ENCODE measurements at regions not wholly inside any gene's neighbourhood (a gene's known extent, or its start where the extent isn't known, plus 50 kb on each side); places are given as distances from the start of the nearest gene placed in this dataset.

GRCh38 chr14:83257466-83258439 lies 1724.1 kb upstream of the SEL1L start:
- no peak overlapping the region for H3K27ac ChIP-seq
- no peak for TF ChIP-seq ZFX (IDR thresholded peaks at IDR 0.05; ENCODE audit: borderline replicate concordance)
- TF ChIP-seq, protein P1, sequence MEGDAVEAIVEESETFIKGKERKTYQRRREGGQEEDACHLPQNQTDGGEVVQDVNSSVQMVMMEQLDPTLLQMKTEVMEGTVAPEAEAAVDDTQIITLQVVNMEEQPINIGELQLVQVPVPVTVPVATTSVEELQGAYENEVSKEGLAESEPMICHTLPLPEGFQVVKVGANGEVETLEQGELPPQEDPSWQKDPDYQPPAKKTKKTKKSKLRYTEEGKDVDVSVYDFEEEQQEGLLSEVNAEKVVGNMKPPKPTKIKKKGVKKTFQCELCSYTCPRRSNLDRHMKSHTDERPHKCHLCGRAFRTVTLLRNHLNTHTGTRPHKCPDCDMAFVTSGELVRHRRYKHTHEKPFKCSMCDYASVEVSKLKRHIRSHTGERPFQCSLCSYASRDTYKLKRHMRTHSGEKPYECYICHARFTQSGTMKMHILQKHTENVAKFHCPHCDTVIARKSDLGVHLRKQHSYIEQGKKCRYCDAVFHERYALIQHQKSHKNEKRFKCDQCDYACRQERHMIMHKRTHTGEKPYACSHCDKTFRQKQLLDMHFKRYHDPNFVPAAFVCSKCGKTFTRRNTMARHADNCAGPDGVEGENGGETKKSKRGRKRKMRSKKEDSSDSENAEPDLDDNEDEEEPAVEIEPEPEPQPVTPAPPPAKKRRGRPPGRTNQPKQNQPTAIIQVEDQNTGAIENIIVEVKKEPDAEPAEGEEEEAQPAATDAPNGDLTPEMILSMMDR (IDR thresholded peaks at IDR 0.05): no peak

DNA sequence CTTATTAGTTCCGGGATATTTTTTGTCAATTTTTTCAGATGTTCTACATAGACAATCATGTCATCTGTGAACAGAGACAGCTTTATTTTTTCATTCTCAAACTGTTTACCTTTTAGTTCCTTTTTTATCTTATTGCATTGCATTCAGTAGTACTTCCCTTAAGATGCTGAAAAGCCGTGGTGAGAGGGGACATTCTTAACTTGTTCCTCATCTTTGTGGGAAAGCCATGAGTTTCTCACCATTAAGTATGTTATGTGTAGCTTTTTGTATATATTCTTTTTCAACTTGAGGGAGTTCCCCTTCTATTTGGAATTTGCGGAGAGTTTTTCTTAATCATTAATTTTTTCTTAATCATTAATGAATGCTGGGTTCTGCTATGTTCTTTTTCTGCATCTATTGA lies 1727.1 kb upstream of the SEL1L start:
- TF ChIP-seq, protein P1 (IDR thresholded peaks at IDR 0.05): no peak
- TF ChIP-seq ZFX (IDR thresholded peaks at IDR 0.05; ENCODE audit: borderline replicate concordance): no peak
- H3K27ac ChIP-seq: no peak overlapping the region

DNA sequence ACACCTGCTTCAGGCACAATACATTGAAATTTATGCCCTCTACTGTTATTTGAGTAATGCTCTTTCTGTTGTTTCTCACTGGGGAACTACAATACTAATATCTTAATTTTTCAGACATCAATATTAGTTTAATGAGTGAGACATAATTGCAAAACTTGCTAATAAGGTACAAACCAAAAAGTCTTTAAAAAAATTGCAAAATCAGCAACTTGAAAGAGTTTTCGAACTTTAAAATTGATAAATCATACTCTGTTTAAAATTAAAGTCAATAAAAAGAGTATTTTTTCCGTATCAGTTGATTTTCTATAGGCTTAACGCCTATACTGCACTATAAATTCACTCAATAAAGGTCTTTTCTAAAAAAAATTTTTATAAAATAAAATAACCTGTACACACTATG lies 1735.9 kb upstream of the SEL1L start:
- TF ChIP-seq, protein P1 (IDR thresholded peaks at IDR 0.05): no peak
- no peak for TF ChIP-seq ZFX (IDR thresholded peaks at IDR 0.05; ENCODE audit: borderline replicate concordance)
- H3K27ac ChIP-seq: no peak overlapping the region

- TF ChIP-seq ZFX (IDR thresholded peaks at IDR 0.05; ENCODE audit: borderline replicate concordance): no peak
- TF ChIP-seq, protein P1 (IDR thresholded peaks at IDR 0.05): no peak
- no peak overlapping the region for H3K27ac ChIP-seq
Measured at GRCh38 chr14:83271663-83272062, 1738.0 kb upstream of the SEL1L start.

GRCh38 chr14:83280719-83281118 lies 1747.1 kb upstream of the SEL1L start:
- TF ChIP-seq ZFX (IDR thresholded peaks at IDR 0.05; ENCODE audit: borderline replicate concordance): no peak
- TF ChIP-seq, protein P1 (IDR thresholded peaks at IDR 0.05): no peak
- no peak overlapping the region for H3K27ac ChIP-seq

DNA sequence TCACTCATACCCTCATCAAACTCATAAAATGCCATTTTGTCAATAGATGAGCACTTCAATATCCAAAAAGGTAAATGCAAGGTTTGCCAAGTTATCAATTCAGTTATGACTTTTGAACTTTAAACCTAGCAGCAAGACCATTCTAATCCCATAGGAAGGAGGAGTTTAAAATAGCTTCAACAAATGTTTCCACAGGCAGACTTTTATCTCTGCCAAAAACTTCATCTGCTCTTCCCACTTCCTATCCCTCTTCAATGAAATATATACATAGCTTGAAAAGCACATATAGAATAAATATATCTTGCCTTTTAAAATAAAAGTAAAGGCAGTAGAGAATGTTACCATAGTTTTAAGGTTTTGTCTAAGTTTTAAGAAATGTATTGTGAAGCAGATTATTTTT lies 1749.1 kb upstream of the SEL1L start:
- TF ChIP-seq ZFX (IDR thresholded peaks at IDR 0.05; ENCODE audit: borderline replicate concordance): no peak
- TF ChIP-seq, protein P1 (IDR thresholded peaks at IDR 0.05): no peak
- no peak overlapping the region for H3K27ac ChIP-seq

DNA sequence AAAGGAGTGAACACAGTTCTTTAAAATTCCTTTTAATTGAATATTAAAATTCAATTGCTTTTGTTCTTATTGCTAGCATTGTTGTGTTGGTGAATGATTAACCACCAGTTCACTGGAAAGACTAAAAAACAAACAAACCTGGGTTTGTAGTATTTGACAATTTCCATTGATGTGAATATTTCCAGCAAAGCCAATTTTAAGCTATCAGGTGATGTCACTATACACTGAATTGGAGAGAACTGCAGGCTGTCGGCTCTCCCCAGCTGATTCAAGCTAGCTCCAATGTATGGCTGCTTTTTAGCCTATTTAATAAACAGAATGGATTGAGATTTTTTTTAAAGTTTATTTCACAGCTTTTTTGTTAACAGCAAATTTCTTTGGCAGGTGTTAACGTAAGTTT lies 1753.6 kb upstream of the SEL1L start:
- TF ChIP-seq, protein P1 (IDR thresholded peaks at IDR 0.05): no peak
- no peak for TF ChIP-seq ZFX (IDR thresholded peaks at IDR 0.05; ENCODE audit: borderline replicate concordance)
- no peak overlapping the region for H3K27ac ChIP-seq

Data from 22Rv1 (cell line).